ENCODE measurements at regions not wholly inside any gene's neighbourhood (a gene's known extent, or its start where the extent isn't known, plus 50 kb on each side); places are given as distances from the start of the nearest gene placed in this dataset.

DNA sequence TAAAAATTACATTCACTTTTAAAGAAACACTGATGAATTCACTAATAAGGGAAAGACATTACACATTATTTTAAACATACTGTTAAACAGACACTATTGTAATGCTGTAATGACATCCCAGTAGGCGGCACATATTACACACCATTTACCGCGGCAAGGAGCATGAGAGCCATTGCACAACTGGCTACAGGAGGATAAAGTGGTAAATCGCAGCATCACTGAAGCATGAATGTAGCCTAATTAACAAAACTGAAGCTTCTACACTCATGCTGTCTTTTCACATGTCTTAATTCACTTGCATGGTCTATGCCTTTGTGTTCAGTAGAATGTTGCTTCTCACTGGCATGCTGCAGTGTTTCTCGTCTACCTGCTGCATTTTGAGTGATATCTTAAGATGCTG is 1046.0 kb downstream of the MRPL39 start:
- TF ChIP-seq, protein P1, sequence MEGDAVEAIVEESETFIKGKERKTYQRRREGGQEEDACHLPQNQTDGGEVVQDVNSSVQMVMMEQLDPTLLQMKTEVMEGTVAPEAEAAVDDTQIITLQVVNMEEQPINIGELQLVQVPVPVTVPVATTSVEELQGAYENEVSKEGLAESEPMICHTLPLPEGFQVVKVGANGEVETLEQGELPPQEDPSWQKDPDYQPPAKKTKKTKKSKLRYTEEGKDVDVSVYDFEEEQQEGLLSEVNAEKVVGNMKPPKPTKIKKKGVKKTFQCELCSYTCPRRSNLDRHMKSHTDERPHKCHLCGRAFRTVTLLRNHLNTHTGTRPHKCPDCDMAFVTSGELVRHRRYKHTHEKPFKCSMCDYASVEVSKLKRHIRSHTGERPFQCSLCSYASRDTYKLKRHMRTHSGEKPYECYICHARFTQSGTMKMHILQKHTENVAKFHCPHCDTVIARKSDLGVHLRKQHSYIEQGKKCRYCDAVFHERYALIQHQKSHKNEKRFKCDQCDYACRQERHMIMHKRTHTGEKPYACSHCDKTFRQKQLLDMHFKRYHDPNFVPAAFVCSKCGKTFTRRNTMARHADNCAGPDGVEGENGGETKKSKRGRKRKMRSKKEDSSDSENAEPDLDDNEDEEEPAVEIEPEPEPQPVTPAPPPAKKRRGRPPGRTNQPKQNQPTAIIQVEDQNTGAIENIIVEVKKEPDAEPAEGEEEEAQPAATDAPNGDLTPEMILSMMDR (IDR thresholded peaks at IDR 0.05): no peak
- no peak for TF ChIP-seq POLR2A (IDR thresholded peaks at IDR 0.05)

Data from lower leg skin (tissue), 3 donors.